KMS-11 (cell line): ENCODE measurements at regions not wholly inside any gene's neighbourhood (a gene's known extent, or its start where the extent isn't known, plus 50 kb on each side); places are given as distances from the start of the nearest gene placed in this dataset.

ENCODE experiments used
- H2AFZ ChIP-seq: fragments of 200-600 bp; sonication (generic); 2 replicates; pipeline ENCODE4 v1.6.1; 2016; ENCODE audit warnings: antibody characterized with exemption, mixed run types, low read depth
- H3K27ac ChIP-seq: fragments of 200-600 bp; sonication (generic); 2 replicates; pipeline ENCODE4 v1.6.1; 2016; ENCODE audit warnings: mild to moderate bottlenecking, mixed run types
- H3K27me3 ChIP-seq: fragments of 200-600 bp; sonication (generic); 2 replicates; pipeline ENCODE4 v1.6.1; 2017; ENCODE audit warnings: mild to moderate bottlenecking, low read depth, mixed run types, moderate library complexity; ENCODE audit not compliant: insufficient read depth
- H3K36me3 ChIP-seq: fragments of 200-600 bp; sonication (generic); 2 replicates; pipeline ENCODE4 v1.6.1; 2017; ENCODE audit warnings: mild to moderate bottlenecking, mixed run types; ENCODE audit not compliant: insufficient read depth
- H3K4me1 ChIP-seq: fragments of 200-600 bp; sonication (generic); 2 replicates; pipeline ENCODE4 v1.6.1; 2016; ENCODE audit warnings: mild to moderate bottlenecking, low read depth, mixed run types; ENCODE audit not compliant: poor library complexity, severe bottlenecking
- H3K4me2 ChIP-seq: fragments of 200-600 bp; sonication (generic); 2 replicates; pipeline ENCODE4 v1.7.0; 2016; ENCODE audit warnings: mild to moderate bottlenecking, mixed run types
- H3K4me3 ChIP-seq: fragments of 200-600 bp; sonication (generic); IDR thresholded peaks from 2 replicates; pipeline ENCODE4 v1.6.1; 2017; ENCODE audit warnings: low read depth, low read length, mixed read lengths; ENCODE audit not compliant: insufficient read depth
- H3K79me2 ChIP-seq: fragments of 200-600 bp; sonication (generic); 2 replicates; pipeline ENCODE4 v1.6.1; 2016; ENCODE audit warnings: low read depth, mixed run types; ENCODE audit not compliant: insufficient read depth
- H3K9ac ChIP-seq: fragments of 200-600 bp; sonication (generic); 2 replicates; pipeline ENCODE4 v1.6.1; 2016; ENCODE audit warnings: mild to moderate bottlenecking, mixed run types
- H4K20me1 ChIP-seq: fragments of 200-600 bp; sonication (generic); 2 replicates; pipeline ENCODE4 v1.6.1; 2016; ENCODE audit warnings: mild to moderate bottlenecking, mixed run types; ENCODE audit not compliant: insufficient read depth
- TF ChIP-seq, protein P1 (sequence below): fragments of 200-600 bp; sonication (generic); conservative IDR thresholded peaks from 2 replicates; pipeline ENCODE4 v1.6.1; 2017; ENCODE audit warnings: low read depth, mild to moderate bottlenecking, antibody characterized with exemption, low read length, moderate library complexity, mixed read lengths

DNA sequence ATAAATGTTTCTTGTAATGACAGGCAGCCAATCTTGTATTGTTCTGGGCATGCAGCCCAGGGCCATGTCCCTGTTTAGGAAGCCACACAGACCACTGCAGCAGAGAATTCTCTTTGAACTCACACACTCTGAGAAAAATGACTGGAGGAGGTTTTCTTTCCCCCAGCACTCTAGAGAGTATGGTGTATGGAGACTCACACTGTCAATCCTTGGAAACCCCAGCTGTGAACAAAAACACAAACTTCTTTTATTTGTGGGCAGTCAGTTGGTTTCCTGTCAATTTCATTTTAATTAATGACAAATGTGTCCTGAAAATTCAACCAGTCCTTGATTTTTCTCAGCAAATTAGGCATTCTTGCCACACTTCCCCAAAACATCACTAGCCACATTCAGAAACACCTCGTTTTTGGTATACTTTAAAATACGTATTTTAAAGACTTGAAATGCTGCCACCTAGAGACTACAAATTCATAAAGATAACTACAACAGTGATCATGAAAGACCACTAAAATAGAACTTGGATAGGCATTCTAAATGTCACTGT, 52.9 kb upstream of the UFL1 start:
- H3K27me3 ChIP-seq: no peaks in the 10 kb centered on the region
- H4K20me1 ChIP-seq: no peaks in the 10 kb centered on the region
- H3K4me3 ChIP-seq: no peak overlapping the region
- H3K4me2 ChIP-seq: no peak overlapping the region
- no peak overlapping the region for H2AFZ ChIP-seq
- TF ChIP-seq, protein P1, sequence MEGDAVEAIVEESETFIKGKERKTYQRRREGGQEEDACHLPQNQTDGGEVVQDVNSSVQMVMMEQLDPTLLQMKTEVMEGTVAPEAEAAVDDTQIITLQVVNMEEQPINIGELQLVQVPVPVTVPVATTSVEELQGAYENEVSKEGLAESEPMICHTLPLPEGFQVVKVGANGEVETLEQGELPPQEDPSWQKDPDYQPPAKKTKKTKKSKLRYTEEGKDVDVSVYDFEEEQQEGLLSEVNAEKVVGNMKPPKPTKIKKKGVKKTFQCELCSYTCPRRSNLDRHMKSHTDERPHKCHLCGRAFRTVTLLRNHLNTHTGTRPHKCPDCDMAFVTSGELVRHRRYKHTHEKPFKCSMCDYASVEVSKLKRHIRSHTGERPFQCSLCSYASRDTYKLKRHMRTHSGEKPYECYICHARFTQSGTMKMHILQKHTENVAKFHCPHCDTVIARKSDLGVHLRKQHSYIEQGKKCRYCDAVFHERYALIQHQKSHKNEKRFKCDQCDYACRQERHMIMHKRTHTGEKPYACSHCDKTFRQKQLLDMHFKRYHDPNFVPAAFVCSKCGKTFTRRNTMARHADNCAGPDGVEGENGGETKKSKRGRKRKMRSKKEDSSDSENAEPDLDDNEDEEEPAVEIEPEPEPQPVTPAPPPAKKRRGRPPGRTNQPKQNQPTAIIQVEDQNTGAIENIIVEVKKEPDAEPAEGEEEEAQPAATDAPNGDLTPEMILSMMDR: no peak; the same call in 1 of the 2 replicates
- H3K4me1 ChIP-seq: no peaks in the 10 kb centered on the region
- H3K27ac ChIP-seq: no peak overlapping the region
- no peaks in the 10 kb centered on the region for H3K79me2 ChIP-seq
- no peak overlapping the region for H3K9ac ChIP-seq
- H3K36me3 ChIP-seq: no peaks in the 10 kb centered on the region

DNA sequence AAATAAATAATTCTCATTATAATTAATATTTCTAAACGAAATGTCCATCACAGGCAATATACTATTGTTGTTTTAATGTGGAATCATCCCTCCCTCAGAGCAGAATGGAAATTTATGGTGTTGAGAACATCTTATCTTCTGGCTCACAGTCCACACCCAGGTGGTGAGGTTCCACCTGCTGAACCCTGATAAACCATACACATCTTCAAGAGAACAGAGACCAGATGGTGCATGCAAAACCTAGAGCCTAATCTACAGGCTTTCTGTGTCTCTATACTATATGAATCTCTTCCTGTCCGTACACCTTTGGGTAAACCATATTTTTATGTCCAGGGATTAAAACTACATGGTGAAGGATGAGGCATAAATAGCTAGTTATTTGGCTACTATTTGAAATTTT, 52.3 kb upstream of the UFL1 start:
- no peak overlapping the region for H3K4me2 ChIP-seq
- TF ChIP-seq, protein P1: no peak

GRCh38 chr6:96470296-96470695, 51.3 kb upstream of the UFL1 start:
- Histone ChIP-seq H3K27me3 (no peaks in the 10 kb centered on the region), H4K20me1 (no peaks in the 10 kb centered on the region), H3K36me3 (no peaks in the 10 kb centered on the region), H3K79me2 (no peaks in the 10 kb centered on the region), H3K4me2 (no peak overlapping the region), H2AFZ (no peak overlapping the region), H3K9ac (no peak overlapping the region), H3K27ac (no peak overlapping the region), H3K4me1 (no peaks in the 10 kb centered on the region), H3K4me3 (no peak overlapping the region)
- TF ChIP-seq, protein P1: no peak

More for the DNA sequence above, 52.3 kb upstream of the UFL1 start:
- H2AFZ ChIP-seq: no peak overlapping the region
- H3K27me3 ChIP-seq: no peaks in the 10 kb centered on the region
- no peak overlapping the region for H3K27ac ChIP-seq
- no peaks in the 10 kb centered on the region for H3K4me1 ChIP-seq
- H3K36me3 ChIP-seq: no peaks in the 10 kb centered on the region
- no peak overlapping the region for H3K9ac ChIP-seq
- H4K20me1 ChIP-seq: no peaks in the 10 kb centered on the region
- H3K4me3 ChIP-seq: no peak overlapping the region
- H3K79me2 ChIP-seq: no peaks in the 10 kb centered on the region
